ENCODE measurements at regions not wholly inside any gene's neighbourhood (a gene's known extent, or its start where the extent isn't known, plus 50 kb on each side); places are given as distances from the start of the nearest gene placed in this dataset.

DNA sequence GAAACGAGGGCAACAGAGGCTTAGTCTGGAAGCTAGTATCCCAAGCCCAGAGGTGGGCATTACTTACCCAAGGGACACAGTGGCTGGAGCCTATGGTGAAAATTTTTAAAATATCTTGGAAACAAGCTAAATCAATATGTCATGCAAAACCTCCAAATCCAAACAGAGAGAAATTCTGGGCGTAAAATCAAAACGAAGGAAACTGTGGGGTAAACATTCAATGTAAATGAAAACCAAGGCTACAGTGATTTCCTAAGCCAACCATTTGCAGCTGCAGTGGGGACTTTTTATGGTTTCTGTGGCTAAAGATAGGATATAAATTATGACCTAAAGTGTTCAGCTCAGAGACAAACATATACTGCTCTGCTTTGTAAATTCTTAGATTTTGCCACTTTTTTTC, 507.7 kb upstream of the DIAPH2 start:
- Histone ChIP-seq H2BK120ac (replicated peaks; ENCODE audit: low read depth, low read length) (no peak overlapping the region), H3K4me3 (ENCODE audit: extremely low read depth in 1 of 4, insufficient read depth in 2 of 4, low read depth in 3 of 4, low read length in 4 of 4) (no peak overlapping the region), H3K18ac (ENCODE audit: extremely low read depth, low read length) (no peak overlapping the region), H3K79me1 (ENCODE audit: low read depth, low read length) (no peaks in the 10 kb centered on the region), H4K5ac (ENCODE audit: insufficient read length, low read depth, low read length) (no peak overlapping the region), H4K8ac (ENCODE audit: extremely low read depth, insufficient read depth, low read length) (no peak overlapping the region), H2BK12ac (ENCODE audit: low read depth, low read length) (no peak overlapping the region), H2AK5ac (ENCODE audit: low read depth, low read length) (no peak overlapping the region), H3K4ac (replicated peaks; ENCODE audit: insufficient read length, low read depth, low read length) (no peak overlapping the region), H3K4me1 (replicated peaks in 1 of 4; ENCODE audit: control insufficient read depth in 3 of 4, insufficient read depth in 4 of 4, low read length in 3 of 4) (peaks cover 0 to 4% (median 0%) of the 10 kb centered on the region in 4 experiments; a peak in 3 of 7 replicates), H2BK5ac (ENCODE audit: low read depth, low read length) (no peak overlapping the region), H3K27me3 (replicated peaks in 1 of 4; ENCODE audit: control insufficient read depth in 3 of 4, extremely low read depth in 1 of 4, insufficient read depth in 3 of 4, low read length in 3 of 4) (no peaks in the 10 kb centered on the region), H3K36me3 (ENCODE audit: control insufficient read depth in 2 of 4, insufficient read depth in 4 of 4, low read length in 3 of 4) (no peaks in the 10 kb centered on the region), H2AFZ (ENCODE audit: low read length) (no peak overlapping the region), H3K23me2 (ENCODE audit: low read depth, low read length) (no peaks in the 10 kb centered on the region), H3K56ac (replicated peaks; ENCODE audit: insufficient read length, low read depth, low read length) (no peak overlapping the region), H3K79me2 (ENCODE audit: control insufficient read depth in 1 of 2, insufficient read depth in 2 of 2, low read length in 2 of 2) (no peaks in the 10 kb centered on the region), H4K91ac (replicated peaks; ENCODE audit: insufficient read length, low read length) (no peak overlapping the region), H3K23ac (ENCODE audit: insufficient read length) (no peak overlapping the region), H3K14ac (ENCODE audit: insufficient read length) (no peak overlapping the region), H3K27ac (ENCODE audit: low read depth, low read length) (no peak overlapping the region), H3K4me2 (ENCODE audit: insufficient read depth in 1 of 2, low read depth in 2 of 2, low read length in 2 of 2) (no peak overlapping the region), H2BK20ac (ENCODE audit: low read length) (no peak overlapping the region), H3K9me3 (ENCODE audit: insufficient read depth in 2 of 2, low read depth in 1 of 2, low read length in 1 of 2) (no peaks in the 10 kb centered on the region), H4K20me1 (replicated peaks in 1 of 2; ENCODE audit: control insufficient read depth in 1 of 2, insufficient read depth in 2 of 2, low read length in 2 of 2) (no peaks in the 10 kb centered on the region), H3K9ac (replicated peaks in 1 of 4; ENCODE audit: extremely low read depth in 1 of 4, low read depth in 3 of 4, low read length in 3 of 4) (no peak overlapping the region), H2BK15ac (ENCODE audit: low read length) (no peak overlapping the region)
- FAIRE-seq (no peak), DNase-seq (ENCODE audit: low read depth in 1 of 2, low spot score in 2 of 2) (no peak)
- no peak for TF ChIP-seq CHD1 (IDR thresholded peaks at IDR 0.05; ENCODE audit: low read depth, low read length)
- TF ChIP-seq SIRT6 (IDR thresholded peaks at IDR 0.05; ENCODE audit: low read length), result no peak
- TF ChIP-seq, protein P1, sequence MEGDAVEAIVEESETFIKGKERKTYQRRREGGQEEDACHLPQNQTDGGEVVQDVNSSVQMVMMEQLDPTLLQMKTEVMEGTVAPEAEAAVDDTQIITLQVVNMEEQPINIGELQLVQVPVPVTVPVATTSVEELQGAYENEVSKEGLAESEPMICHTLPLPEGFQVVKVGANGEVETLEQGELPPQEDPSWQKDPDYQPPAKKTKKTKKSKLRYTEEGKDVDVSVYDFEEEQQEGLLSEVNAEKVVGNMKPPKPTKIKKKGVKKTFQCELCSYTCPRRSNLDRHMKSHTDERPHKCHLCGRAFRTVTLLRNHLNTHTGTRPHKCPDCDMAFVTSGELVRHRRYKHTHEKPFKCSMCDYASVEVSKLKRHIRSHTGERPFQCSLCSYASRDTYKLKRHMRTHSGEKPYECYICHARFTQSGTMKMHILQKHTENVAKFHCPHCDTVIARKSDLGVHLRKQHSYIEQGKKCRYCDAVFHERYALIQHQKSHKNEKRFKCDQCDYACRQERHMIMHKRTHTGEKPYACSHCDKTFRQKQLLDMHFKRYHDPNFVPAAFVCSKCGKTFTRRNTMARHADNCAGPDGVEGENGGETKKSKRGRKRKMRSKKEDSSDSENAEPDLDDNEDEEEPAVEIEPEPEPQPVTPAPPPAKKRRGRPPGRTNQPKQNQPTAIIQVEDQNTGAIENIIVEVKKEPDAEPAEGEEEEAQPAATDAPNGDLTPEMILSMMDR (IDR thresholded peaks at IDR 0.05; ENCODE audit: control extremely low read depth in 1 of 3, insufficient read depth in 1 of 3, low read depth in 1 of 3, low read length in 3 of 3), result no peak
- no peak for TF ChIP-seq POU5F1 (IDR thresholded peaks at IDR 0.05; ENCODE audit: low read depth, low read length)
- no peak for TF ChIP-seq CHD2 (IDR thresholded peaks at IDR 0.05; ENCODE audit: low read length)
- CTCF ChIA-PET (ENCODE audit: partially characterized antibody), result no interaction called here
- 100% methylated on average over 3 of the region's 3 CpGs; no CpG with 5 or more reads in 1 of the 2 experiments for WGBS, 2 experiments (ENCODE audit: extremely low coverage in 1 of 2, insufficient coverage in 1 of 2, insufficient read length in 1 of 2, insufficient replicate concordance in 2 of 2, low coverage in 1 of 2, low lambda C conversion rate in 2 of 2, missing lambda C conversion rate in 1 of 2)
- POLR2A ChIA-PET (ENCODE audit: partially characterized antibody), result no interaction called here

Measured in H1 (cell line).